Endothelial cell of umbilical vein (primary cell): ENCODE measurements at regions not wholly inside any gene's neighbourhood (a gene's known extent, or its start where the extent isn't known, plus 50 kb on each side); places are given as distances from the start of the nearest gene placed in this dataset.

Experiments
- BruUV-seq: library from RNA; stranded (reverse); fragments of 400-500 nt; replicated peaks from 2 replicates; lab custom pipeline; 2021; lab: Mats Ljungman, UMichigan
- CTCF ChIA-PET: fragments of 300-600, 350-600 bp; sonication (Branson Sonifier 250); formaldehyde crosslinking; loops from one replicate; lab custom pipeline; 2021; ENCODE audit warnings: antibody characterized with exemption, inconsistent platforms; lab: Charles Lee
- POLR2A ChIA-PET: fragments of 300-600, 350-600 bp; sonication (Branson Sonifier 250); formaldehyde crosslinking; loops from one replicate; lab custom pipeline; 2021; ENCODE audit warnings: antibody characterized with exemption, inconsistent platforms; lab: Charles Lee
- DNase-seq: peaks from one replicate; pipeline ENCODE4 v3.0.0-alpha.2; 2011; ENCODE audit warnings: low read depth, low spot score
- FAIRE-seq: peaks from 2 replicates; lab custom pipeline; 2011; peaks lifted over from hg19 to GRCh38; lab: Jason Lieb, UNC
- H2AFZ ChIP-seq: 2 replicates; pipeline ENCODE4 v1.6.0; 2012; ENCODE audit warnings: low read depth, low read length, control low read depth, inconsistent platforms
- H3K27ac ChIP-seq: 2 replicates; pipeline ENCODE4 v1.5.1; 2011; ENCODE audit warnings: low read depth, mild to moderate bottlenecking, control low read depth, low read length, moderate library complexity; ENCODE audit not compliant: insufficient read depth
- H3K27me3 ChIP-seq, 2 experiments: 2 replicates each; pipeline versions ENCODE4 v1.6.0 to v1.6.1; 2011; ENCODE audit warnings: low read length in 2 of 2, mixed read lengths in 1 of 2; ENCODE audit not compliant: control insufficient read depth in 2 of 2, insufficient read depth in 2 of 2
- H3K36me3 ChIP-seq, 2 experiments: 2 replicates in 1 of 2; 3 replicates in 1 of 2; pipeline ENCODE4 v1.5.1; 2011; ENCODE audit warnings: low read length in 2 of 2, mild to moderate bottlenecking in 1 of 2, moderate library complexity in 1 of 2; ENCODE audit not compliant: control insufficient read depth in 2 of 2, insufficient read depth in 2 of 2; ENCODE audit errors: extremely low read depth in 1 of 2
- H3K4me1 ChIP-seq: 3 replicates; pipeline ENCODE4 v1.5.1; 2011; ENCODE audit warnings: mild to moderate bottlenecking, low read length; ENCODE audit not compliant: control insufficient read depth, insufficient read depth; ENCODE audit errors: extremely low read depth
- H3K4me2 ChIP-seq: 2 replicates; pipeline ENCODE4 v1.6.1; 2011; ENCODE audit warnings: low read length, control low read depth, mixed read lengths; ENCODE audit not compliant: insufficient read depth
- H3K4me3 ChIP-seq, 3 experiments: fragments of 200-600 bp in 1 of 3; sonication (generic), shearing (Covaris generic) in 1 of 3; replicated peaks in 1 of 3; 2 replicates each; pipeline ENCODE4 v1.5.1; 2011 to 2016; ENCODE audit warnings: control low read depth in 3 of 3, low read length in 3 of 3, mild to moderate bottlenecking in 2 of 3, inconsistent platforms in 1 of 3, low read depth in 1 of 3, moderate library complexity in 1 of 3; ENCODE audit not compliant: insufficient read depth in 1 of 3
- H3K79me2 ChIP-seq: 2 replicates; pipeline ENCODE4 v1.6.0; 2012; ENCODE audit warnings: low read length, inconsistent platforms; ENCODE audit not compliant: control insufficient read depth, insufficient read depth
- H3K9ac ChIP-seq: replicated peaks from 2 replicates; pipeline ENCODE3; 2011; ENCODE audit warnings: low read length, control low read depth; ENCODE audit not compliant: insufficient read depth; ENCODE audit errors: extremely low read depth
- H3K9me1 ChIP-seq: replicated peaks from 3 replicates; pipeline ENCODE4 v1.6.0; 2011; ENCODE audit warnings: mild to moderate bottlenecking, low read length; ENCODE audit not compliant: control insufficient read depth, insufficient read depth; ENCODE audit errors: extremely low read depth
- H3K9me3 ChIP-seq: replicated peaks from 2 replicates; pipeline ENCODE4 v1.5.1; 2012; ENCODE audit warnings: low read length, inconsistent platforms; ENCODE audit not compliant: control insufficient read depth, insufficient read depth
- H4K20me1 ChIP-seq: replicated peaks from 2 replicates; pipeline ENCODE3; 2011; ENCODE audit warnings: mild to moderate bottlenecking, low read length; ENCODE audit not compliant: control insufficient read depth, insufficient read depth; ENCODE audit errors: extremely low read depth
- EZH2 ChIP-seq: IDR thresholded peaks from 2 replicates; pipeline ENCODE4 v1.6.1; 2012; ENCODE audit warnings: borderline replicate concordance, low read depth, mild to moderate bottlenecking, moderate library complexity, low read length, inconsistent platforms; ENCODE audit not compliant: severe bottlenecking
- FOS ChIP-seq: IDR thresholded peaks from 2 replicates; pipeline ENCODE4 v1.6.1; 2011; ENCODE audit warnings: mild to moderate bottlenecking, low read length, moderate library complexity, borderline replicate concordance; ENCODE audit not compliant: insufficient read depth
- GATA2 ChIP-seq: IDR thresholded peaks from 2 replicates; pipeline ENCODE4 v1.7.0; 2011; ENCODE audit warnings: low read depth, mild to moderate bottlenecking, moderate library complexity, mixed read lengths, low read length; ENCODE audit not compliant: insufficient read length, insufficient read depth
- JUN ChIP-seq: IDR thresholded peaks from 2 replicates; pipeline ENCODE4 v1.6.1; 2011; ENCODE audit warnings: borderline replicate concordance, low read depth; ENCODE audit not compliant: insufficient read length, insufficient read depth
- MYC ChIP-seq: IDR thresholded peaks from one replicate; pipeline ENCODE4 v1.6.1; 2011; ENCODE audit warnings: mild to moderate bottlenecking, low read depth, low read length
- POLR2A ChIP-seq: IDR thresholded peaks from 2 replicates; pipeline ENCODE4 v1.6.1; 2012; ENCODE audit warnings: low read depth, mild to moderate bottlenecking, control low read depth, low read length
- POLR2AphosphoS5 ChIP-seq: IDR thresholded peaks from 2 replicates; pipeline ENCODE4 v1.6.1; 2012; ENCODE audit warnings: low read depth, mild to moderate bottlenecking, control low read depth, low read length, moderate library complexity; ENCODE audit not compliant: insufficient read depth
- dilution Hi-C: fragments of 300-500 bp; cut with MboI; formaldehyde crosslinking; loops from one replicate; pipeline ENCODE4 v1.15.0; 2019; ENCODE audit warnings: low sequenced_read_pairs; ENCODE audit not compliant: extremely low pct_ligation_motif_present
- intact Hi-C: fragments of 100-400 bp; cut with micrococcal nuclease; formaldehyde crosslinking; loops from one replicate; pipeline ENCODE4 v1.10.0; 2022
- TF ChIP-seq, protein P1 (sequence below): IDR thresholded peaks from 2 replicates; pipeline ENCODE4 v1.6.1; 2011; ENCODE audit not compliant: insufficient read depth, insufficient read length
- TF ChIP-seq, protein P2 (sequence below), 2 donors: IDR thresholded peaks; 1 replicate in 1 of 2; 2 replicates in 1 of 2; pipeline ENCODE4 v1.5.1; 2011; ENCODE audit warnings: low read length in 2 of 2, mild to moderate bottlenecking in 2 of 2, moderate library complexity in 2 of 2, control low read depth in 1 of 2, inconsistent platforms in 1 of 2, low read depth in 1 of 2; ENCODE audit not compliant: insufficient read depth in 1 of 2; ENCODE audit errors: extremely low read depth in 1 of 2

DNA sequence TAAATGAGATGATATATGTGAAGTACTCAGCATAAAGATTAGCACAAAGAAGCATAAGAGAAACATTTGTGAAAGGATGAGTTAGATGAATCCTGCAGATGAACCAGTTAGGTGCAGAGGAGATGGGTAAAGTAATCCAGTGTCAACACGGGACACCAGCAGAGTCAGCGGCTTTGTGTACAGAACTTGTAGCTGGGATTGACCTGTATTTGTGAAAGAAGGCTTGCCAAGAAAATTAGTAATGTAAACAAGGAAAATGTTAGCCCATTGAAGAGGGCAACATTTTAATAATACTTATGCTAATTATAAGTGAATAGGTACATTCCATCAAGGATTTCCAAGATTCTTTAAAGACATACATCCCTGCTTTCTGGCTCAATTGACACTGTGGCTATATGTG is 255.7 kb downstream of the PTEN start:
- POLR2A ChIA-PET: no interaction called here
- TF ChIP-seq, protein P1, sequence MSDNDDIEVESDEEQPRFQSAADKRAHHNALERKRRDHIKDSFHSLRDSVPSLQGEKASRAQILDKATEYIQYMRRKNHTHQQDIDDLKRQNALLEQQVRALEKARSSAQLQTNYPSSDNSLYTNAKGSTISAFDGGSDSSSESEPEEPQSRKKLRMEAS: no peak
- TF ChIP-seq MYC: no peak
- TF ChIP-seq EZH2: no peak
- no peak for TF ChIP-seq FOS
- no peak for TF ChIP-seq GATA2
- no peak for TF ChIP-seq POLR2A
- TF ChIP-seq, protein P2, sequence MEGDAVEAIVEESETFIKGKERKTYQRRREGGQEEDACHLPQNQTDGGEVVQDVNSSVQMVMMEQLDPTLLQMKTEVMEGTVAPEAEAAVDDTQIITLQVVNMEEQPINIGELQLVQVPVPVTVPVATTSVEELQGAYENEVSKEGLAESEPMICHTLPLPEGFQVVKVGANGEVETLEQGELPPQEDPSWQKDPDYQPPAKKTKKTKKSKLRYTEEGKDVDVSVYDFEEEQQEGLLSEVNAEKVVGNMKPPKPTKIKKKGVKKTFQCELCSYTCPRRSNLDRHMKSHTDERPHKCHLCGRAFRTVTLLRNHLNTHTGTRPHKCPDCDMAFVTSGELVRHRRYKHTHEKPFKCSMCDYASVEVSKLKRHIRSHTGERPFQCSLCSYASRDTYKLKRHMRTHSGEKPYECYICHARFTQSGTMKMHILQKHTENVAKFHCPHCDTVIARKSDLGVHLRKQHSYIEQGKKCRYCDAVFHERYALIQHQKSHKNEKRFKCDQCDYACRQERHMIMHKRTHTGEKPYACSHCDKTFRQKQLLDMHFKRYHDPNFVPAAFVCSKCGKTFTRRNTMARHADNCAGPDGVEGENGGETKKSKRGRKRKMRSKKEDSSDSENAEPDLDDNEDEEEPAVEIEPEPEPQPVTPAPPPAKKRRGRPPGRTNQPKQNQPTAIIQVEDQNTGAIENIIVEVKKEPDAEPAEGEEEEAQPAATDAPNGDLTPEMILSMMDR (IDR thresholded peaks at IDR 0.05; ENCODE audit: extremely low read depth in 1 of 2, insufficient read depth in 1 of 2, low read depth in 1 of 2, low read length in 2 of 2): no peak
- no peak for TF ChIP-seq JUN
- TF ChIP-seq POLR2AphosphoS5: no peak
- Histone ChIP-seq H3K36me3 (no peaks in the 10 kb centered on the region), H3K4me3 (no peak overlapping the region), H3K9ac (no peak overlapping the region), H4K20me1 (no peaks in the 10 kb centered on the region), H3K79me2 (no peaks in the 10 kb centered on the region), H3K27me3 (no peaks in the 10 kb centered on the region), H2AFZ (no peak overlapping the region), H3K9me3 (no peaks in the 10 kb centered on the region), H3K4me1 (no peaks in the 10 kb centered on the region), H3K27ac (no peak overlapping the region), H3K9me1 (no peaks in the 10 kb centered on the region), H3K4me2 (no peak overlapping the region)
- FAIRE-seq (no peak), DNase-seq (no peak)
- dilution Hi-C loops (no loop called here), intact Hi-C loops (loop anchor here (10.0 kb wide), 1 partner anchor 584 kb away; no protein-coding TSS in a partner anchor)
- no TSS peak for BruUV-seq
- CTCF ChIA-PET: interaction anchor here (1.2 to 2.9 kb wide), 3 partner anchors 9 to 273 kb away, joined by 3 to 42 read pairs (median 7); no protein-coding TSS in a partner anchor
